H54 (cell line): ENCODE measurements at regions not wholly inside any gene's neighbourhood (a gene's known extent, or its start where the extent isn't known, plus 50 kb on each side); places are given as distances from the start of the nearest gene placed in this dataset.
"Not testable (repeated sequence)": the region's sequence is repeated elsewhere in the genome, so short reads cannot be mapped to it uniquely, and the experiment has no call there.

Experiments used
- DNase-seq: peaks from one replicate; pipeline ENCODE4 v3.0.0; 2011; ENCODE audit warnings: low spot score, mixed read lengths; ENCODE audit not compliant: insufficient read length
- FAIRE-seq: peaks from 3 replicates; lab custom pipeline; 2011; peaks lifted over from hg19 to GRCh38; lab: Jason Lieb, UNC
- POLR2A ChIP-seq: IDR thresholded peaks from 2 replicates; pipeline ENCODE4 v1.6.1; 2011; ENCODE audit warnings: low read depth, mild to moderate bottlenecking, low read length

DNA sequence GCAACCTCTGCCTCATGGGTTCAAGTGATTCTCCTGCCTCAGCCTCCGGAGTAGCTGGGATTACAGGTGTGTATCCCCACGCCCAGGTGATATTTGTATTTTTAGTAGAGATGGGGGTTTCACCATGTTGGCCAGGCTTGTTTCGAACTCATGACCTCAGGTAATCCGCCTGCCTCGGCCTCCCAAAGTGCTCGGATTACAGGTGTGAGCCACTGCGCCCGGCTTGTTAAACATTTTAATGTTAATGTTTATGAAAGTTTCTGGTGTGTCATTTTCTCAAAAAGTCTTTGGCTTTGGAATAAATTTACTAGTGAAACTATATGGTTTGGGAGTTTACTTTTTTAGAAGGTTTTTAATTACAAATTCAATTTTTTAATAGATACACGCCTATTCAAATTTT lies 698.8 kb downstream of the MECOM start:
- FAIRE-seq, result no peak

DNA sequence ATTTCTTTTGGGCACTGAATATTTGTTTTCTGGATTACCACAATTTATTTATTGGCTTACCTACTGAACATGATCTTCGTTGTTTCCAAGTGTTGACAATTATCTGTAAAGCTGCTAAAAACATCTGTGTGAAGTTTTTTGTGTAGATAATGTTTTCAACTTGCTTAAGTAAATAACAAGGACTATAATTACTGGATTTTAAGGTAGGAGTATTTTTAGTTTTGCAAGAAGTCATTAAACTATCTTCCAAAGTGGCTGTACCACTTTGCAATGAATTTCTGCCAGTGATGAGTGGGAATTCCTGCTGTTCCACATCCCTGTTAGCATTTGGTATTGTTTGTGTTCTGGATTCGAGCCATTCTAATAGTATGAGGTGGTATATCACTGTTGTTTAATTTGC lies 702.2 kb downstream of the MECOM start:
- DNase-seq (no peak), FAIRE-seq (no peak)
- no peak for TF ChIP-seq POLR2A

More for the DNA sequence above, 698.8 kb downstream of the MECOM start:
- TF ChIP-seq POLR2A, result no peak
- DNase-seq, result no peak

DNA sequence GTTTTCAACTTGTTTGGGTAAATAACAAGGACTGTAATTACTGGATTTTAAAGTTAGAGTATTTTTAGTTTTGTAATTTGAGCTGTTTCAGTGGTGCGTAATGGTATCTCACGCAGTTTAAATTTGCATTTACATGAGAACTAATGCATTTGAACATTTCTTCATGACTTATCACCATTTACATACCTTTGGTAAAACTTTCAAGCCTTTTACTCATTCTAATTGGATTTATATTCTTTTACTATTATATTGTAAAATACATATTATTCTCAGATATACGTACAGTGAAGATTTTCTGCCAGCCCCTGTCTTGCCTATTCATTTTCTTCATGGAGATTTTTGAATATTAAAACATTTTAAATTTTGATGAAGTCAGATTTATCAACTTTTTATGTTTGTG lies 703.8 kb downstream of the MECOM start:
- DNase-seq (no peak), FAIRE-seq (no peak)
- no peak for TF ChIP-seq POLR2A

DNA sequence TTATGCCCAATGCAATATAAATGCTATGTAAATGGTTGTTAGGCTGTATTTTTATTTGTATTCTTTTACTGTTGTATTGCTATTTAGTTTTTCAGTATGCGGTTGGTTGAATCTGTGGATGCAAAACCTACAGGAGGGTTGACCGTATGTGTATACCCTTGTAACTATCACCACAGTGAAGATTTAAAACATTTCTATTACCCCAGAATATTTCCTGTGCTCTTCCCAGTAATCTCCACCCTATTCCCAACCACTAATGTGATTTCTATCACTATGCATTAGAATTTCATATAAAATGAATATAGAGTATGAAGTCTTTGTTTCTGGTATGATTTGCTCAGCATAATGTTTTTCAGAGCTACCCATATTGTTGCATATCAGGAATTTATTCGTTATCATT lies 705.0 kb downstream of the MECOM start:
- DNase-seq, result no peak
- TF ChIP-seq POLR2A, result no peak
- no peak for FAIRE-seq

DNA sequence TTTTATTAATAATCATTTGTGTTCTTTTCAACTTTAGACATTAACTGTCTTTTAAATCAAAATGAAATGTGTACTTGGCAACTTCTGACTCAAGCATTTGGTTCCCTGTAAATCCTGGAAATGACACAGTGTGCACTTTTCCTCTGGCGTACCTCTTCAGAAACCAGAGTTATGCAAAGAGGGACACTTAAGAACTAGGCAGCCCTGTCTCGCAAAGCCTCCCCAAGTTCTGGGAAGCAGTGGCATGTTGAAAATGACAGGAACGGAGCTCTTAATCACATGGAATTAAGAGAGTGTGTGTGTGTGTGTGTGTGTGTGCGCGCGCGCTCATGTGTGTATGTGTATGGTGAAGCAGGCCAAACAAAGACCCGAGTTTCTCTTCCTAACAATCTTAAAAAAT lies 707.4 kb downstream of the MECOM start:
- DNase-seq (no peak), FAIRE-seq (no peak)
- no peak for TF ChIP-seq POLR2A

DNA sequence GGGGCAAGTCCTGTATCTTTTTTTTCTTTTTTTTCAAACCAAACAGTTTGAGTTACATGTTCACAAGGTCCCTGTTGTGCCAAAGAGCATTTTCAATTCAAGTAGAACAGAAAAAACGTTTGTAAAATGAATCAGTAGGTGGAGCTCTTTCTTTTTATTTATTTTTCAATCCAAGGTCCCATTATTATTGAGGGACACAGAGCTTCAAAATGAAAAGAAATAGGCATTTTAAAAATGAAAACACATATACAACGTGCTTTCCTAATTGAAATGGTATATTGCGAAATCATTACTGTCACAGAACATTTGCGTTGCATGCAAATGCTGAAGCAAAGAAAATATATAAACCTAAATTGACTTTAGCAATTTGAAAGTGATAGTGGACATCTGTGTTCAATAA lies 711.0 kb downstream of the MECOM start:
- TF ChIP-seq POLR2A, result no peak
- DNase-seq (no peak), FAIRE-seq (peak; percentile 76)

DNA sequence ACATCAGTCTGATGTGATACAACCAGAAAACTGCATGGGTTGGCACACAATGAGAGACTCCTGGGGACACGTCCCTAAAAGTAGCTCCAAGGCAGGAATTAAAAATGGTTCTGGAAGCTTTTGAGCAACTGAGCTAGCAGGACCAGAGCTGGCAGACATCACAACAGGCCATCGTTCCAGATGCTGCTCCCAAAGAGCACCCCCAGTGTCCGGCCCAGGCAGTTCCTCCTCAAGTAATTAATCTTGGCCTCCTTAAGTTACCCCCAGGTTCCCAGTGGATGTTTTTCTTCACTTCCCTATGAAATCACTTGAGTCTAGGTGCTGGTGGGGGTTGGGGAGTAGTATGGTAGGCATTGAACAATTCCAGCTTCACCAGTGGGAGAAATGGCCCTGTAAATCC lies 711.6 kb downstream of the MECOM start:
- DNase-seq (no peak), FAIRE-seq (no peak)
- TF ChIP-seq POLR2A, result no peak

DNA sequence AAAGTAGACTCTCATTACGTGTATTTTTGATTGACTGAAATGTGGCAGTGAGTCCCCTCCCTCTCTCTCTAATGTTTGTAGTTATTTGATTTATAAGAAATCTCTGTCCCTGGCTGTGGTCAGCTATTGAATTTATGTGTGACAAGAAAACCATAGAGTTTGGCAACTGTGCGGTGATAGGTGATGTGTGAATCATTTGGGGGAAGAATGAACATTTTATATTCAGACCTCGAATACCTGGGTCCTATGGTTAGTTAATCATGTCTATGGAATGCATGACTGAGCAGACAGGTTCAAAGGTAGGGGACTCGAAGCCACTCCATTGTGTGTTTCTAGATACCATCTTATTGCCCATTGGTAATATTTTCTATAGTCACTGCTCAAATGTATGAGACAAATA lies 712.1 kb downstream of the MECOM start:
- DNase-seq (no peak), FAIRE-seq (no peak)
- TF ChIP-seq POLR2A, result no peak

DNA sequence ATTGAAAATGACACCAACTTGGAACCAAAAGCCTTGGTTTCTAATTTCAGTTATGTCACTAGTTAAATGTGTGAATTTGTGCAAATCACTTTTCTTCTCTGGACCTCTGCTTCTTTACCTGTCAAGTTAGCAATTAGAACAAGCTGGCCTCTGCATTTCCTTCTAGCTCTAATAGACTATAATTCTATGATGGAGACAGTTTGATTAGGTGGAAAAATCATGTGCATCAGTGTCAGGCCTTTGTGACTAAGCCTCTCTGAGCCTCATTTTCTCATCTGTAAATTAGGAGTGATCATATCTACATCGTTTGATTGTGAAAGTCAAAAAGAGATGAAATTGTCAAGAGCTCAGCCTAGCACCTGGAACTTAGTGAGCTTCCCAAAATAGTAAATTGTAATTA lies 712.9 kb downstream of the MECOM start:
- DNase-seq (no peak), FAIRE-seq (no peak)
- no peak for TF ChIP-seq POLR2A

DNA sequence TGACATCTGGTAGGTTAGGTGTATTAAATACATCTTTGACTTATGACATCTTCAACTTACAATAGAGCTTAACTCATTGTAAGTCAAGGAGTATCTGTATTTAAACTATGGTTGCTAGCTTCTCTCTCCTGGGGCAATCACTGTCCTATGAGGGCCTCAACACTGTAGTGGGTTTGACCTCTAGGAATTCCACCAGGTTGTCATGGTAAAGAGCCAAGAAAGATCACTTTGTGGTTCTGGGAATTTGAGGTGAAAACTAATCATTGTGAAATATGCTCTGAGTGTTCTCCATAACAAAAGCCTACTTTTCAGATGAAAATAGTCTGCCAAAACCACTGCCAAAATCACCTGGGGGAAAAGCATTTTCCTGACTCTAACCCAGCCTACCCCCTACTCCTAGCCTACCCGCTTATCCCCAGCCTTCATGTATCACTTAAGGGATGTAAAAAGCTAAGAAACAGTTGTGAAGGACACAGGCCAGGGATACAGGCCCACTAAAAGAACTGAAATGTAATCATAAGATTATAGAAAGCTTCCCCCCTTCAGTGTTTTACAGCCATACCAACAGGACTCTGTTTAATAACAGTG lies 723.8 kb downstream of the MECOM start:
- no peak for TF ChIP-seq POLR2A
- FAIRE-seq (no peak), DNase-seq (no peak)

DNA sequence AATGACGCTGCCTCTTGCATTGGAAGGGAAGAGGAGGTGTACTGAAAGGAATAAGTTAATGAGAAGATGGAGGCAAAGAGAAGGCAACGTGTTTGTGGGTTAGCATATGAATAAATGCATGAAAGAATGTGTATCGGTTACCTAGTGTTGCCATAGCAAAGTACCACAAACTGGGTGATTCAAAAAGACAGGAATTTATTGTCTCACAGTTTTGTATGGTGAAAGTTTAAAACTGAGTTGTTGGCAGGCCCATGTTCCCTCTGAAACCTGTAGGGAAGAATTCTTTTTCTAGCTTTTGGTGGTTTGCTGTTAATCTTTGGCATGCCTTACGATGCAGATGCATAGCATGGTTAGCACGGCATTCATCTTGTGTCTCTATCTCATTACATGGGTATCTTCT lies 729.9 kb downstream of the MECOM start:
- DNase-seq (no peak), FAIRE-seq (no peak)
- no peak for TF ChIP-seq POLR2A

DNA sequence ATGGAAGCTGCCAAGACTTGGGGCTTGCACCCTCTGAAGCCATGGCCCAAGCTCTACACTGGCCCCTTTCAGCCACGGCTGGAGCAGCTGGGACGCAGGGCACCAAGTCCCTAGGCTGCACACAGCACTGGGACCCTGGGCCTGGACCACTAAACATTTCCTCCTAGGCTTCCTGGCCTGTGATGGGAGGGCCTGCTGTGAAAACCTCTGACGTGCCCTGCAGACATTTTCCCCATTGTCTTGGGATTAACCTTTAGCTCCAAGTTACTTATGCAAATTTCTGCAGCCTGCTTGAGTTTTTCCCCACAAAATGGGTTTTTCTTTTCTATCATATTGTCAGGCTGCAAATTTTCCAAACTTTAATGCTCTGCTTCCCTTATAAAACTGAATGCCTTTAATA lies 733.5 kb downstream of the MECOM start:
- FAIRE-seq, DNase-seq: not testable (repeated sequence)

DNA sequence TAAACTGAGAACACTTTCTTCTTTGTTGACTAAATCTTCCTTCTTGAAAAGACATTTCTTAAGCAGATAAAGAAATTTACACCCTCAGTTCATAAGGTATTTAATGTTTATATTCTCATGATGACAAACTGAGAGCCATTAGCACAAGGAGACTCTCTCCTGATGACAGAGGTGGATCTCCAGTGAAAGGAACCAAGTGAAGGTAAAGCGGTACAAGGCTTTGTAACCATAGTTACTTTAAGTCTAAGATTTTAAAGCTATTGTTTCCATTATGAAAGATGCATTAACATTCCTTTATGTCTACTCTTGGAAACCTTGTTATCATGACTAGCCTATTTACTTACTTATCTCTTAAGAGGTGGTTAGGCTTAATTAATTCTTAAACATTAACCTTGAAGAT lies 737.1 kb downstream of the MECOM start:
- FAIRE-seq (peak; percentile 36), DNase-seq (no peak)
- TF ChIP-seq POLR2A, result no peak

DNA sequence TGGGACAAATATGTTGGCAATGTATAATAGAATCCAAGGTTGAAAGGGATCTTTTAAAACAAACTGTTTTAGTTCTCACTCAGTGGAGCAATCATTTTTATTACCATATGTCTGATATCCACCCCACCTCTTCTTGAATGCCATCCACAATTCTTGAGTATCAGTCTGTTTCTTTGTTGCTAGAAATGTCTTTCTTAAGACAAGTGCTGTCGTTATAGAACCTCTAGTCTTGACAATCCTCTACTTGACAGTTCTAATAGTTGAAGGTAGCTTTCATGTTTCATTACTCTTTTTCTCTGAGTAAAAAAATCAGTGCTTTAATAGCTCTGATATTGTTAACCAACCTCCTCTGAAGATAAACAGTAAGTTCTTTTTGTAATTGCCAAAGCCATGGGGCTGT lies 737.9 kb downstream of the MECOM start:
- no peak for TF ChIP-seq POLR2A
- DNase-seq (no peak), FAIRE-seq (no peak)

DNA sequence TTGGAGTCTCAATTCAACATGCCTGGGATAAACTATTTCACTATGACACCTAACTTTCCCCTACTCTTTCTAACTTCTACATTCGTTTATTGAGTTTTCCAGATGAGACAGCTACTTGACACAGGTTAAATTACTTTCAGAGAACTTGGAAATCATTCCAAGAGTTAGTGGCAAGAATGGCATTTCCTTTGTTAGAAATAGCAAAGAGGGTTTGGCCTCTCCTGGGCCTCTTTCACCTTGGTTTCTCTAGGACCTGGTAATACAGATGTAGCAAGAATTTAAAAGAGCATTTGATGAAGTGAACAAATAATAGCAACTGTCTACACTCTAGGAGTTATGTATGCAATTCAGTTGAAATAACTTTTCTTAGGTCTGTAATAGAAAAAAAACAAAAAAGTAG lies 748.9 kb downstream of the MECOM start:
- FAIRE-seq, result peak; percentile 82
- TF ChIP-seq POLR2A, result no peak
- DNase-seq, result no peak

DNA sequence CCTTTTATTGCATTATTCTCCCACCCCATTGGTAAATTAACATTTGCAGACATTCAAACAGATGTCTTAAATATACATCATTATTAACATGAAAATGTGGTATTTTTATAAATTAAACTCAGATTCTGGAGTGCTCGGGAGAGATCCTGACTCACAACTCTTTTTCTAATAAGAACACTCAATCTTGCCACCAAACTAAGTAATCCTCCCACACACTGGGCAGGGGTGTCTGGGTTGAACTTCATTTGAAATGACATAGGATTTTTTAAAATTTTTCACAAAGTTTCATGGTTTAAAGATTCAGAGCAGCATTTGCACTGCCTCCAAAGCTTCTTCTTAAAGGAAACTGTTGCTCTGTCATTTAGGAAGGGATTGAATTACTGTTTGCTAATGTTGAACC lies 754.3 kb downstream of the MECOM start:
- TF ChIP-seq POLR2A, result no peak
- no peak for FAIRE-seq

DNA sequence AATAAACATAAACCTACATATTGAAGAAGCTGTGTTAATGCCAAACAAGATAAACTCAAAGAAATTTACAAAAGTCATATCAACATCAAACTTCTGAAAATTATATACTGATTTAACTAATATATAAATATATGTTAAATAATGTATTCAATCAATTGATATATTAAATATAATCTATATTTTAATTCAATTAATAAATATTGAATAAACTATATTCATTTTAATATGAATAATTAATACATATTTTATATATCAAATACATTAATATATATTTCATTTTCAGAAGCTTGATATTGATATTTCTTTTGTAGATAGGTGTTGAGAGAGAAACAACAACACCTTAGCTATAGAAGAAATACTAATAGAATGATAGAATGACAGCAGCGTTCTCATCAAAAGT lies 768.1 kb downstream of the MECOM start:
- FAIRE-seq, result no peak
- TF ChIP-seq POLR2A, result no peak
- DNase-seq, result no peak

More for the DNA sequence above, 754.3 kb downstream of the MECOM start:
- no peak for DNase-seq
